SK-N-SH treated with all-trans-retinoic acid at 6 μM for 48 hours (cell line): ENCODE measurements at regions not wholly inside any gene's neighbourhood (a gene's known extent, or its start where the extent isn't known, plus 50 kb on each side); places are given as distances from the start of the nearest gene placed in this dataset.

Experiments used
- ATAC-seq: fragments of 200-7000 bp; cut with Tn5 transposase; 3 replicates; pipeline ENCODE4 v1.9.1; 2020; ENCODE audit warnings: mild to moderate bottlenecking, moderate library complexity
- CSRNP3 ChIP-seq: fragments of 250-450 bp; sonication (Bioruptor Pico); IDR thresholded peaks from 2 replicates; pipeline ENCODE4 v1.5.1; 2021; ENCODE audit warnings: mild to moderate bottlenecking, moderate library complexity
- ESRRG ChIP-seq: fragments of 250-450 bp; sonication (Bioruptor Pico); IDR thresholded peaks from 2 replicates; pipeline ENCODE4 v1.6.1; 2021; ENCODE audit warnings: mild to moderate bottlenecking
- GLIS3 ChIP-seq: fragments of 250-450 bp; sonication (Bioruptor Pico); IDR thresholded peaks from 2 replicates; pipeline ENCODE4 v1.5.0; 2020; ENCODE audit warnings: mild to moderate bottlenecking, moderate library complexity
- ISL1 ChIP-seq: fragments of 250-450 bp; sonication (Bioruptor Pico); IDR thresholded peaks from 2 replicates; pipeline ENCODE4 v2.1.2; 2022; ENCODE audit warnings: mild to moderate bottlenecking, moderate library complexity
- POU6F1 ChIP-seq: fragments of 250-450 bp; sonication (Bioruptor Pico); IDR thresholded peaks from 2 replicates; pipeline ENCODE4 v1.8.0; 2021; ENCODE audit warnings: low read depth, mild to moderate bottlenecking, moderate library complexity, borderline replicate concordance
- SNAI2 ChIP-seq: fragments of 250-450 bp; sonication (Bioruptor Pico); IDR thresholded peaks from 2 replicates; pipeline ENCODE4 v1.5.0; 2020; ENCODE audit warnings: mild to moderate bottlenecking, moderate library complexity
- TSHZ2 ChIP-seq: fragments of 250-450 bp; sonication (Bioruptor Pico); IDR thresholded peaks from 2 replicates; pipeline ENCODE4 v1.5.0; 2020; ENCODE audit warnings: mild to moderate bottlenecking, moderate library complexity
- ZC3H10 ChIP-seq: fragments of 250-450 bp; sonication (Bioruptor Pico); IDR thresholded peaks from 2 replicates; pipeline ENCODE4 v1.5.1; 2021; ENCODE audit warnings: mild to moderate bottlenecking, moderate library complexity
- ZFP30 ChIP-seq: fragments of 450-650 bp; formaldehyde crosslinking; IDR thresholded peaks from 2 replicates; pipeline ENCODE4 v1.5.0; 2022; ENCODE audit warnings: mild to moderate bottlenecking, moderate library complexity
- ZNF565 ChIP-seq: fragments of 450-650 bp; formaldehyde crosslinking; conservative IDR thresholded peaks from 2 replicates; pipeline ENCODE4 v1.5.0; 2020; ENCODE audit warnings: low read depth, mild to moderate bottlenecking, moderate library complexity
- ZNF8 ChIP-seq: fragments of 450-650 bp; formaldehyde crosslinking; IDR thresholded peaks from 2 replicates; pipeline ENCODE4 v1.5.0; 2020; ENCODE audit warnings: mild to moderate bottlenecking, moderate library complexity

- ATAC-seq, result no peak
- TF ChIP-seq POU6F1 (CRISPR knock-in tag) (no peak), SNAI2 (CRISPR knock-in tag) (no peak), ZC3H10 (CRISPR knock-in tag) (no peak), ISL1 (CRISPR knock-in tag) (no peak), CSRNP3 (CRISPR knock-in tag) (no peak), ZNF8 (no peak), GLIS3 (CRISPR knock-in tag) (no peak), ESRRG (CRISPR knock-in tag) (no peak), ZNF565 (no peak)
Observed at GRCh38 chr20:36824142-36824940, 50.8 kb upstream of the DSN1 start.

GRCh38 chr20:36825385-36826104 lies 50.4 kb upstream of the TLDC2 start:
- TF ChIP-seq TSHZ2 (CRISPR knock-in tag) (0 out of 2 replicates have a peak, but pooled peaks have one; percentile 5), SNAI2 (CRISPR knock-in tag) (no peak), ZFP30 (CRISPR knock-in tag) (no peak)
- ATAC-seq, result peak; percentile 44; the same call in 2 of the 3 replicates
